B cell (primary cell): ENCODE measurements at regions not wholly inside any gene's neighbourhood (a gene's known extent, or its start where the extent isn't known, plus 50 kb on each side); places are given as distances from the start of the nearest gene placed in this dataset.

ENCODE experiments used
- ATAC-seq: fragments of 200-7000 bp; cut with Tn5 transposase; one replicate; pipeline ENCODE4 v1.10.0; 2021; ENCODE audit warnings: low read depth, mild to moderate bottlenecking, moderate number of reproducible peaks, moderate library complexity
- CTCF ChIA-PET: fragments of 350-600 bp; sonication (Branson Sonifier 250); formaldehyde crosslinking; loops from one replicate; lab custom pipeline; 2021; ENCODE audit warnings: antibody characterized with exemption, inconsistent platforms; lab: Charles Lee
- POLR2A ChIA-PET: fragments of 350-600 bp; sonication (Branson Sonifier 250); formaldehyde crosslinking; loops from one replicate; lab custom pipeline; 2021; ENCODE audit warnings: antibody characterized with exemption; lab: Charles Lee
- DNase-seq: peaks from one replicate; pipeline ENCODE4 v3.0.0; 2013
- H2AFZ ChIP-seq: 2 replicates; pipeline ENCODE4 v1.6.1; 2012; ENCODE audit warnings: mild to moderate bottlenecking, low read depth, low read length; ENCODE audit not compliant: insufficient read depth, poor library complexity, severe bottlenecking
- H3K27ac ChIP-seq, 2 donors: 1 replicate in 1 of 2; 2 replicates in 1 of 2; pipeline ENCODE4 v1.5.1; 2012 to 2013; ENCODE audit warnings: low read length in 2 of 2, mild to moderate bottlenecking in 2 of 2, moderate library complexity in 1 of 2
- H3K27me3 ChIP-seq, 4 experiments: fragments of 200-600 bp in 1 of 4; sonication (generic) in 1 of 4; replicated peaks in 1 of 4; 1 replicate in 2 of 4; 2 replicates in 2 of 4; pipeline versions ENCODE4 v1.6.1 to v1.7.0; 2013 to 2016; ENCODE audit warnings: low read length in 3 of 4, mild to moderate bottlenecking in 2 of 4, mixed read lengths in 1 of 4, moderate library complexity in 1 of 4; ENCODE audit not compliant: insufficient read depth in 4 of 4, control insufficient read depth in 3 of 4; ENCODE audit errors: control extremely low read depth in 1 of 4
- H3K36me3 ChIP-seq, 2 experiments: replicated peaks in 1 of 2; 1 replicate in 1 of 2; 2 replicates in 1 of 2; pipeline versions ENCODE4 v1.6.1 to v1.7.1; 2013; ENCODE audit warnings: low read length in 1 of 2; ENCODE audit not compliant: insufficient read depth in 2 of 2, control insufficient read depth in 1 of 2; ENCODE audit errors: control extremely low read depth in 1 of 2, extremely low read depth in 1 of 2
- H3K4me1 ChIP-seq, 2 donors: fragments of 200-600 bp in 1 of 2; sonication (generic) in 1 of 2; 1 replicate in 1 of 2; 2 replicates in 1 of 2; pipeline versions ENCODE4 v1.5.1 to v1.6.1; 2013 to 2017; ENCODE audit warnings: low read length in 2 of 2; ENCODE audit not compliant: control insufficient read depth in 2 of 2, insufficient read depth in 2 of 2
- H3K4me2 ChIP-seq: replicated peaks from 2 replicates; pipeline ENCODE3; 2012; ENCODE audit warnings: mild to moderate bottlenecking, low read depth, low read length; ENCODE audit not compliant: poor library complexity, severe bottlenecking
- H3K4me3 ChIP-seq, 5 experiments: fragments of 200-600 bp in 1 of 5; sonication (generic) in 1 of 5; 1 replicate in 3 of 5; 2 replicates in 2 of 5; pipeline versions ENCODE4 v1.5.1 to v1.7.0; 2011 to 2016; ENCODE audit warnings: low read length in 4 of 5, mild to moderate bottlenecking in 4 of 5, low read depth in 2 of 5, control low read depth in 1 of 5, moderate library complexity in 1 of 5; ENCODE audit not compliant: insufficient read depth in 1 of 5; ENCODE audit errors: control extremely low read depth in 1 of 5, extremely low read depth in 1 of 5
- H3K79me2 ChIP-seq: fragments of 200-600 bp; sonication (generic); one replicate; pipeline ENCODE4 v1.6.0; 2016; ENCODE audit warnings: low read length; ENCODE audit not compliant: control insufficient read depth, insufficient read depth
- H3K9ac ChIP-seq: fragments of 200-600 bp; sonication (generic); 2 replicates; pipeline ENCODE4 v1.6.1; 2017; ENCODE audit warnings: mild to moderate bottlenecking, low read length, moderate library complexity
- H3K9me3 ChIP-seq, 3 donors: one replicate each; pipeline versions ENCODE4 v1.6.1 to v1.7.1; 2013; ENCODE audit warnings: low read length in 2 of 3; ENCODE audit not compliant: control insufficient read depth in 2 of 3, insufficient read depth in 1 of 3; ENCODE audit errors: control extremely low read depth in 1 of 3
- H4K20me1 ChIP-seq: 2 replicates; pipeline ENCODE4 v1.6.0; 2012; ENCODE audit warnings: mild to moderate bottlenecking, low read length; ENCODE audit not compliant: insufficient read depth, control insufficient read depth, poor library complexity, severe bottlenecking
- H3K27ac Mint-ChIP-seq: one replicate; pipeline ENCODE4 v1.8.0; 2021; ENCODE audit warnings: mixed read lengths
- H3K27me3 Mint-ChIP-seq: one replicate; pipeline ENCODE4 v1.8.0; 2021; ENCODE audit warnings: mixed read lengths
- H3K4me1 Mint-ChIP-seq: one replicate; pipeline ENCODE4 v1.8.0; 2021; ENCODE audit warnings: mixed read lengths
- H3K4me3 Mint-ChIP-seq: one replicate; pipeline ENCODE4 v1.8.0; 2021; ENCODE audit warnings: mixed read lengths
- H3K9me3 Mint-ChIP-seq: one replicate; pipeline ENCODE4 v1.8.0; 2022; ENCODE audit warnings: mixed read lengths; ENCODE audit not compliant: insufficient read depth
- CTCF ChIP-seq: fragments of 200-600 bp; IDR thresholded peaks from one replicate; pipeline ENCODE4 v1.8.0; 2022; ENCODE audit warnings: antibody characterized with exemption, mild to moderate bottlenecking
- EZH2 ChIP-seq: IDR thresholded peaks from 2 replicates; pipeline ENCODE4 v1.6.1; 2012; ENCODE audit warnings: borderline replicate concordance, low read depth, mild to moderate bottlenecking, moderate library complexity, low read length; ENCODE audit not compliant: insufficient read depth, poor library complexity, severe bottlenecking
- WGBS: methylation state at CpG from one replicate; pipeline ENCODE4 v1.1.5; 2013; ENCODE audit warnings: missing lambda C conversion rate; ENCODE audit not compliant: insufficient coverage; 5-methylcytosine and 5-hydroxymethylcytosine counted together
- intact Hi-C: fragments of 100-400 bp; cut with micrococcal nuclease; formaldehyde crosslinking; loops from one replicate; pipeline ENCODE4 v1.10.0; 2022

GRCh38 chr5:108481355-108481931 lies 99.5 kb upstream of the FBXL17 start:
- no peaks in the 10 kb centered on the region for H3K79me2 ChIP-seq
- no peak overlapping the region for H3K27ac ChIP-seq
- H3K9me3 Mint-ChIP-seq, result no peaks in the 10 kb centered on the region
- H2AFZ ChIP-seq, result no peak overlapping the region
- no peak overlapping the region for H3K27ac Mint-ChIP-seq
- no peak overlapping the region for H3K4me2 ChIP-seq
- H3K4me3 ChIP-seq, result no peak overlapping the region
- no peaks in the 10 kb centered on the region for H3K36me3 ChIP-seq
- no peaks in the 10 kb centered on the region for H4K20me1 ChIP-seq
- H3K9ac ChIP-seq, result no peak overlapping the region
- H3K9me3 ChIP-seq, result no peaks in the 10 kb centered on the region
- WGBS, result 79% methylated on average over 3 of the region's 8 CpGs
- intact Hi-C loops, result no loop called here
- ChIA-PET POLR2A (no interaction called here), CTCF (interaction anchor here (0.5 to 1.0 kb wide), 3 partner anchors 160 to 996 kb away, joined by 3 to 4 read pairs (median 3); no protein-coding TSS in a partner anchor)
- peaks cover 13% of the 10 kb centered on the region for H3K27me3 Mint-ChIP-seq
- ATAC-seq (no peak), DNase-seq (peak; percentile 19)
- no peaks in the 10 kb centered on the region for H3K4me1 ChIP-seq
- TF ChIP-seq CTCF, result no peak
- no peak for TF ChIP-seq EZH2
- peaks cover 0 to 3% (median 0%) of the 10 kb centered on the region in 4 experiments for H3K27me3 ChIP-seq
- H3K4me1 Mint-ChIP-seq, result peaks cover 3% of the 10 kb centered on the region
- no peak overlapping the region for H3K4me3 Mint-ChIP-seq

- ATAC-seq, result no peak
- CTCF ChIA-PET, result no interaction called here
- Histone ChIP-seq H3K4me3 (no peak overlapping the region), H3K27ac (no peak overlapping the region), H2AFZ (no peak overlapping the region), H3K36me3 (no peaks in the 10 kb centered on the region), H3K27me3 (no peaks in the 10 kb centered on the region), H3K79me2 (no peaks in the 10 kb centered on the region), H4K20me1 (no peaks in the 10 kb centered on the region), H3K9me3 (peaks cover 0 to under 1% (median 0%) of the 10 kb centered on the region in 3 donors), H3K9ac (no peak overlapping the region), H3K4me2 (no peak overlapping the region), H3K4me1 (no peaks in the 10 kb centered on the region)
- intact Hi-C loops, result no loop called here
- no peaks in the 10 kb centered on the region for H3K9me3 Mint-ChIP-seq
- WGBS, result 82% methylated on average over 3 of the region's 3 CpGs
- H3K4me3 Mint-ChIP-seq, result no peak overlapping the region
- TF ChIP-seq EZH2 (no peak), CTCF (no peak)
- no peaks in the 10 kb centered on the region for H3K4me1 Mint-ChIP-seq
- peaks cover 34% of the 10 kb centered on the region for H3K27me3 Mint-ChIP-seq
- no peak for DNase-seq
- no peak overlapping the region for H3K27ac Mint-ChIP-seq
- POLR2A ChIA-PET, result no interaction called here
Observed at GRCh38 chr5:108472237-108472636, 90.3 kb upstream of the FBXL17 start.
